PC-3 (cell line): ENCODE measurements at regions not wholly inside any gene's neighbourhood (a gene's known extent, or its start where the extent isn't known, plus 50 kb on each side); places are given as distances from the start of the nearest gene placed in this dataset.

ENCODE experiments used
- ATAC-seq: fragments of 200-7000 bp; cut with Tn5 transposase; 2 replicates; pipeline ENCODE4 v1.9.1; 2020; ENCODE audit warnings: mild to moderate bottlenecking, moderate library complexity
- BruUV-seq: library from RNA; stranded (reverse); fragments of 400-500 nt; replicated peaks from 2 replicates; lab custom pipeline; 2021; lab: Mats Ljungman, UMichigan
- CTCF ChIA-PET: fragments of 300-600 bp; sonication (Branson Sonifier 250); formaldehyde crosslinking; loops from one replicate; lab custom pipeline; 2022; ENCODE audit warnings: antibody characterized with exemption; lab: Charles Lee
- POLR2A ChIA-PET: fragments of 300-600 bp; sonication (Branson Sonifier 250); formaldehyde crosslinking; loops from one replicate; lab custom pipeline; 2022; ENCODE audit warnings: antibody characterized with exemption; ENCODE audit not compliant: unreplicated experiment; lab: Charles Lee
- DNase-seq: peaks from one replicate; pipeline ENCODE4 v3.0.0-alpha.2; 2015
- H2AFZ ChIP-seq: fragments of 300-600 bp; sonication (generic); 2 replicates; pipeline ENCODE4 v1.6.0; 2016; ENCODE audit warnings: antibody characterized with exemption, low read length
- H3F3A ChIP-seq: fragments of 300-600 bp; sonication (generic); one replicate; pipeline ENCODE4 v1.6.0; 2017; ENCODE audit warnings: antibody characterized with exemption, low read length, control low read depth, mild to moderate bottlenecking; ENCODE audit not compliant: unreplicated experiment
- H3K27ac ChIP-seq: fragments of 300-600 bp; sonication (generic); 2 replicates; pipeline ENCODE4 v1.5.1; 2016; ENCODE audit warnings: mild to moderate bottlenecking, low read length
- H3K27me3 ChIP-seq: fragments of 300-600 bp; sonication (generic); 2 replicates; pipeline ENCODE4 v1.6.1; 2016; ENCODE audit warnings: low read length, mixed read lengths
- H3K36me3 ChIP-seq: fragments of 300-600 bp; sonication (generic); 2 replicates; pipeline ENCODE4 v1.6.1; 2016; ENCODE audit warnings: low read depth, mixed run types, low read length, mixed read lengths
- H3K4me1 ChIP-seq: fragments of 300-600 bp; sonication (generic); 2 replicates; pipeline ENCODE4 v1.5.1; 2016; ENCODE audit warnings: low read length; ENCODE audit not compliant: insufficient read depth
- H3K4me2 ChIP-seq: fragments of 300-600 bp; sonication (generic); 2 replicates; pipeline ENCODE4 v1.6.0; 2016; ENCODE audit warnings: low read length
- H3K4me3 ChIP-seq: fragments of 300-600 bp; sonication (generic); 2 replicates; pipeline ENCODE4 v1.5.1; 2016; ENCODE audit warnings: mild to moderate bottlenecking, low read length, mixed read lengths
- H3K79me2 ChIP-seq: fragments of 300-600 bp; sonication (generic); 2 replicates; pipeline ENCODE4 v1.6.1; 2017; ENCODE audit warnings: low read length, mixed read lengths
- H3K9ac ChIP-seq: fragments of 300-600 bp; sonication (generic); 2 replicates; pipeline ENCODE4 v1.6.0; 2016; ENCODE audit warnings: mild to moderate bottlenecking, low read length
- H3K9me2 ChIP-seq: fragments of 300-600 bp; sonication (generic); replicated peaks from 2 replicates; pipeline ENCODE4 v1.6.1; 2016; ENCODE audit warnings: mixed run types, low read length, mixed read lengths
- H3K9me3 ChIP-seq: fragments of 300-600 bp; sonication (generic); 2 replicates; pipeline ENCODE4 v1.6.1; 2016; ENCODE audit warnings: low read length, mixed read lengths
- H4K20me1 ChIP-seq: fragments of 300-600 bp; sonication (generic); 2 replicates; pipeline ENCODE4 v1.6.1; 2016; ENCODE audit warnings: low read length, mixed read lengths
- EZH2 ChIP-seq: fragments of 300-600 bp; sonication (generic); IDR thresholded peaks from one replicate; pipeline ENCODE4 v1.6.1; 2017; ENCODE audit warnings: antibody characterized with exemption, mild to moderate bottlenecking, low read length; ENCODE audit not compliant: unreplicated experiment
- EZH2phosphoT487 ChIP-seq: fragments of 300-600 bp; sonication (generic); IDR thresholded peaks from 2 replicates; pipeline ENCODE4 v1.6.1; 2018; ENCODE audit warnings: mild to moderate bottlenecking, antibody characterized with exemption, low read length, borderline replicate concordance
- intact Hi-C: fragments of 100-400 bp; cut with micrococcal nuclease; formaldehyde crosslinking; loops from 2 replicates; pipeline ENCODE4 v1.9.0; 2023
- TF ChIP-seq, protein P1 (sequence below): fragments of 300-600 bp; sonication (generic); conservative IDR thresholded peaks from 2 replicates; pipeline ENCODE4 v1.5.1; 2017; ENCODE audit warnings: antibody characterized with exemption, low read depth, mild to moderate bottlenecking, low read length

- ATAC-seq (no peak), DNase-seq (peak; percentile 4)
- Histone ChIP-seq H3K4me3 (no peak overlapping the region), H3K9me3 (no peaks in the 10 kb centered on the region), H2AFZ (no peak overlapping the region), H3K9ac (no peak overlapping the region), H3K27ac (no peak overlapping the region), H3F3A (no peaks in the 10 kb centered on the region), H3K36me3 (no peaks in the 10 kb centered on the region), H3K4me2 (no peak overlapping the region), H4K20me1 (no peaks in the 10 kb centered on the region), H3K4me1 (no peaks in the 10 kb centered on the region), H3K79me2 (no peaks in the 10 kb centered on the region), H3K9me2 (no peaks in the 10 kb centered on the region), H3K27me3 (no peaks in the 10 kb centered on the region)
- intact Hi-C loops = no loop called here
- ChIA-PET POLR2A (no interaction called here), CTCF (no interaction called here)
- TF ChIP-seq, protein P1, sequence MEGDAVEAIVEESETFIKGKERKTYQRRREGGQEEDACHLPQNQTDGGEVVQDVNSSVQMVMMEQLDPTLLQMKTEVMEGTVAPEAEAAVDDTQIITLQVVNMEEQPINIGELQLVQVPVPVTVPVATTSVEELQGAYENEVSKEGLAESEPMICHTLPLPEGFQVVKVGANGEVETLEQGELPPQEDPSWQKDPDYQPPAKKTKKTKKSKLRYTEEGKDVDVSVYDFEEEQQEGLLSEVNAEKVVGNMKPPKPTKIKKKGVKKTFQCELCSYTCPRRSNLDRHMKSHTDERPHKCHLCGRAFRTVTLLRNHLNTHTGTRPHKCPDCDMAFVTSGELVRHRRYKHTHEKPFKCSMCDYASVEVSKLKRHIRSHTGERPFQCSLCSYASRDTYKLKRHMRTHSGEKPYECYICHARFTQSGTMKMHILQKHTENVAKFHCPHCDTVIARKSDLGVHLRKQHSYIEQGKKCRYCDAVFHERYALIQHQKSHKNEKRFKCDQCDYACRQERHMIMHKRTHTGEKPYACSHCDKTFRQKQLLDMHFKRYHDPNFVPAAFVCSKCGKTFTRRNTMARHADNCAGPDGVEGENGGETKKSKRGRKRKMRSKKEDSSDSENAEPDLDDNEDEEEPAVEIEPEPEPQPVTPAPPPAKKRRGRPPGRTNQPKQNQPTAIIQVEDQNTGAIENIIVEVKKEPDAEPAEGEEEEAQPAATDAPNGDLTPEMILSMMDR = peak; percentile 62
- no peak for TF ChIP-seq EZH2phosphoT487
- BruUV-seq = no TSS peak
Observed at GRCh38 chr12:17511369-17511768, 578.6 kb downstream of the RERGL start.

GRCh38 chr12:17507336-17507735 is 582.7 kb downstream of the RERGL start:
- Histone ChIP-seq H4K20me1 (no peaks in the 10 kb centered on the region), H3K4me3 (no peak overlapping the region), H3K27ac (no peak overlapping the region), H3K9me3 (no peaks in the 10 kb centered on the region), H3K4me2 (no peak overlapping the region), H3F3A (no peaks in the 10 kb centered on the region), H3K4me1 (no peaks in the 10 kb centered on the region), H3K36me3 (no peaks in the 10 kb centered on the region), H2AFZ (no peak overlapping the region), H3K79me2 (no peaks in the 10 kb centered on the region), H3K9me2 (no peaks in the 10 kb centered on the region), H3K9ac (no peak overlapping the region), H3K27me3 (no peaks in the 10 kb centered on the region)
- DNase-seq (no peak), ATAC-seq (no peak)
- intact Hi-C loops = no loop called here
- ChIA-PET POLR2A (no interaction called here), CTCF (no interaction called here)
- TF ChIP-seq EZH2 = no peak
- no peak for TF ChIP-seq EZH2phosphoT487
- TF ChIP-seq, protein P1 = no peak
- no TSS peak for BruUV-seq

DNA sequence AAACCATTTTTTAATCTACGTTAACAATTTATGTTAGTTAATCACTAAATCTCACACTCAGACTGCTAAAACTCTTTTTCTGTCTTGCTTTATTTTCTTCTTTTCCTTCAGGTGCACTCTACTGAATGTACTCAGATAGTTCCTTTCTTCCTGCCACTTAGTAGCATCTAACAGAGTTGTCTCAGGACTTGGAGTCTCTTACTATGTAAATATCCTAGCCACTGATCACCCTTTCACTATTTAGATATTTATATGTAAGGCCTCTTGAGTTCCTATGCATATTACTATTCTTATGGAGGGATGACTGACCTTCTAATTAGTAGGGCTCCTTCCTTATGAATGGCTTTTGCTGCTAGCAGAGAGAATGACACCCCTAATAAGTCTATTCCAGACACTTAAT is 586.3 kb downstream of the RERGL start:
- CTCF ChIA-PET = no interaction called here
- no peaks in the 10 kb centered on the region for H3K79me2 ChIP-seq
- H3K27me3 ChIP-seq = no peaks in the 10 kb centered on the region
- no TSS peak for BruUV-seq
- intact Hi-C loops = no loop called here
- no peaks in the 10 kb centered on the region for H3K9me2 ChIP-seq
- ATAC-seq (no peak), DNase-seq (no peak)
- H3K27ac ChIP-seq = no peak overlapping the region
- TF ChIP-seq, protein P1 = no peak
- TF ChIP-seq EZH2phosphoT487 (no peak), EZH2 (no peak)
- no peaks in the 10 kb centered on the region for H3F3A ChIP-seq
- no peaks in the 10 kb centered on the region for H3K36me3 ChIP-seq
- no peaks in the 10 kb centered on the region for H3K9me3 ChIP-seq
- POLR2A ChIA-PET = no interaction called here
- no peak overlapping the region for H3K4me2 ChIP-seq
- no peak overlapping the region for H3K4me3 ChIP-seq
- H2AFZ ChIP-seq = no peak overlapping the region
- H4K20me1 ChIP-seq = no peaks in the 10 kb centered on the region
- H3K4me1 ChIP-seq = no peaks in the 10 kb centered on the region
- H3K9ac ChIP-seq = no peak overlapping the region
